ENCODE measurements at regions not wholly inside any gene's neighbourhood (a gene's known extent, or its start where the extent isn't known, plus 50 kb on each side); places are given as distances from the start of the nearest gene placed in this dataset.

- TF ChIP-seq CTCF (IDR thresholded peaks at IDR 0.05) (no peak), EP300 (IDR thresholded peaks at IDR 0.05) (no peak), POLR2AphosphoS5 (IDR thresholded peaks at IDR 0.05) (no peak)
Observed at GRCh38 chr12:7557227-7557626, 53.6 kb upstream of the CD163 start.
